ENCODE measurements at regions not wholly inside any gene's neighbourhood (a gene's known extent, or its start where the extent isn't known, plus 50 kb on each side); places are given as distances from the start of the nearest gene placed in this dataset.

- TF ChIP-seq POLR2AphosphoS5 (IDR thresholded peaks at IDR 0.05; ENCODE audit: low read depth, low read length), result no peak
- TF ChIP-seq POLR2A (IDR thresholded peaks at IDR 0.05; ENCODE audit: low read depth, low read length), result no peak
Measured at GRCh38 chr6:167660424-167660823, 166.3 kb upstream of the AFDN start.
